GM18507 (cell line): ENCODE measurements at regions not wholly inside any gene's neighbourhood (a gene's known extent, or its start where the extent isn't known, plus 50 kb on each side); places are given as distances from the start of the nearest gene placed in this dataset.

Source experiments
- DNase-seq: peaks from one replicate; pipeline ENCODE4 v3.0.0; 2011; ENCODE audit warnings: low read depth; ENCODE audit not compliant: insufficient read length; ENCODE audit errors: extremely low spot score
- FAIRE-seq: peaks from 2 replicates; lab custom pipeline; 2011; peaks lifted over from hg19 to GRCh38; lab: Jason Lieb, UNC

DNA sequence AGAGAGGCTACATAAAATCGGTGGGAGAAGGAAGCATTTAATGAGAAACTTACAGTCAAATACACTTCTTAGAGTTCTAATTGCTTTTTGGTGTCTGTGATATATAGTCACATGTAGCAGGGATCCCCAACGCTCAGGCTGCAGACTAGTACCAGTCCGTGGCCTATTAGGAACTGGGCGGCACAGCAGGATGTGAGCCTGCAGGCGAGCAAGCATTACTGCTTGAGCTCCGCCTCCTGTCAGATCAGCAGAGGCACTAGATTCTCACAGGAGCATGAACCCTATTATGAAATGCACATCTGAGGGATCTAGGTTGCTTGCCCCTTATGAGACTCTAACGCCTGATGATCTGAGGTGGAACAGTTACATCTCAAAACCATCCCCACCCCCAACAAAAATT, 158.5 kb downstream of the TANC2 start:
- FAIRE-seq (no peak), DNase-seq (no peak)

- DNase-seq (no peak), FAIRE-seq (no peak)
Observed at GRCh38 chr17:63124958-63125357, 158.9 kb downstream of the TANC2 start.

DNA sequence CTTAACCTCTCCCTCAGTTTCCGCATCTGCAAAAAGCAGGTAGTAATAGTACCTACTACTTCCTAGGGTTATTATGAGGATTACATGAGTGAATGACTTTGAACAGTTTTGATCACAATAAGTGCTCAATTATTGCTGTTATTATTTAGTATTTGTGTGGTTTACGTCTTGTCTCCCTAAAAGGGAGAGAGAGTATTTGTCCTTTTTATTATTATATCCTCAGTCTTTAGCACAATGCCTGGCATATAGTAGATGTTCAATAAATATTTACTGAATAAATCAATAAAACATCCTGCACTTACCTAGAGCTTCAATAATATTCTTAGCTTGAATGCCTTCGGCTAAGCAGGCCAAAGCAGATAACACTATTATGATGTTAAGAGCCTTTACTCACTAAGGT, 160.0 kb downstream of the TANC2 start:
- FAIRE-seq (no peak), DNase-seq (no peak)

- DNase-seq (no peak), FAIRE-seq (no peak)
Observed at GRCh38 chr17:63126607-63127006, 160.6 kb downstream of the TANC2 start.

GRCh38 chr17:63132459-63132911, 166.4 kb downstream of the TANC2 start:
- no peak for FAIRE-seq

DNA sequence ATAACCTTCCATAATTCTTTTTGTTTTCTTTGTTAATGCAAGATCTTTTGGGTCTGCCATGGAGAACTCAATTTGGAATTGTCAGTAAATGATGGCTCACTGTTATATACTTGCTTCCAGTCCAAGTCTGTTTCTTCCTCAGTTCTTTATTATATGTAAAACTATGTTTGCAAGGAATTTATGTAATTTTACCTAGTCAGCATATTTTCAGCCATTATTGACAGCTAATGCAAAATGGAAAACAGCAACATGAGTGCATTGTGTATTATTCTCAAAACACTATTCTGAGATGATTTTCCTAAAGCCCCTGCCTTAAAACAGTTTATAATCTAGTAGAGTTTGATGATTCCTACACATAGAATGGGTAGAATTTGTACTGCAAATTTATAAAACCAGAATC, 167.5 kb downstream of the TANC2 start:
- FAIRE-seq: no peak
- DNase-seq: no peak

More at GRCh38 chr17:63132459-63132911, 166.4 kb downstream of the TANC2 start:
- DNase-seq: no peak

DNA sequence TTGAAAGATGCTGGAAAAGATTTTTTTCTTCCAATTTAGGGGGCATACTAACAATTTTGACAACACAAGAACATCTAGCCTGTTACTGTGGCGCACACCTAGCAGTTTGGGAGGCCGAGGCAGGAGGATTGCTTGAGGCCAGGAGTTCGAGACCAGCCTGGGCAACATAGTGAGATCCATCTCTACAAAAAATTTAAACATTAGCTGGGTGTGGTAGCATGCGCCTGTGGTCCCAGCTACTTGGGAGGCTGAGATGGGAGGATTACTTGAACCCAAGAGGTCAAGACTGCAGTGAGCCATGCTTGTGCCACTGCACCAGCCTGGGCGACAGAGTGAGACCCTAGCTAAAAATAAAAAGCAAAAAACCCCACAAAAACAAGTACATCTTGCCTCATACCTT, 168.8 kb downstream of the TANC2 start:
- FAIRE-seq (no peak), DNase-seq (no peak)

DNA sequence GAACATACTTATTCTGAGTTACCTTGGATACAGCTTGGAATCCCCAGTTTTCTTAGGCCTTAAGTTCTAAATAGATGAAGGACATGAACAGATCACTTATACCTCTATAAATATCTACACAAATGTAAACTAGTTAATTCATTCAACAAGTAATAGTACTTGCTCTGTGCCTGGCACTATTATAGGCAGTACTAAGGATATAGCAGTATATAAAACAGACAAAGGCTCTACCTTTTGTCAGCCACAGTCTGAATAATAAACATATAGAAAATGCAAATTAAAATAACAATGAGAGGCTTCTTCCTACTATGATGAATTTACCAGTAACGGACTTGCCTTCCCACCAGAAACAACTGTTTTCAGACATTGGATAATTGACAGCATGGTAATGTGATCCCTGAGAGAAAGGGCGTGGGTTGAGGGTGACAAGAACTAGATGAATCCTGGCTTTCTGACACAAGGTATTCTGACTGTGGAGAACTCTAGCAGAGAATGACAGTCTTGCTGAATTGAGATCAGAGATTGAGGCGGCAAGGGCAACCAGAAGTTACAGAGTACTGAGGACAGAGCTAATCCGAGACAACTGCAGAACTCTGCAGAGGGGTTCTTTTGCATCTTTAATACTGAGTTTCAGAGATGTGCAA, 170.5 kb downstream of the TANC2 start:
- FAIRE-seq (no peak), DNase-seq (no peak)

- FAIRE-seq (no peak), DNase-seq (no peak)
Observed at GRCh38 chr17:63137163-63137562, 171.1 kb downstream of the TANC2 start.

DNA sequence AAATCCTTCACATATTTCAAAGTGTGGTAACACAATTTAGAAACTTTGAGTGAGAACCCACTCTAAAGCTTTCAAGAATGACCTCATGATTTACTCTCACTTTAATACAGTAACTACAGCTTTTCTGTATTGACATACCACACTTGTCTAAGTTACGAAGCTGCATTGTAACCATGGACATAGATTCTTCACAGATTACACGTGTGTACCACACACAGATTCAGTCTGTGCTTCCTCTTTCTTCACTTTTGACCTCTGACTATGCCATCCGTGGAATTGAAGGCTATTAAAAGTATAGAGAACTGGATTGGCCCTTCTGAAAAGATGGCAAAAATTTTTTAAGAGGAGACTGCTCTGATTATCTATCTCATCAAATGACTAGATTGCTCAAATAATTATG, 172.7 kb downstream of the TANC2 start:
- no peak for FAIRE-seq
- DNase-seq: no peak

- no peak for FAIRE-seq
- no peak for DNase-seq
Observed at GRCh38 chr17:63139356-63139755, 173.3 kb downstream of the TANC2 start.

DNA sequence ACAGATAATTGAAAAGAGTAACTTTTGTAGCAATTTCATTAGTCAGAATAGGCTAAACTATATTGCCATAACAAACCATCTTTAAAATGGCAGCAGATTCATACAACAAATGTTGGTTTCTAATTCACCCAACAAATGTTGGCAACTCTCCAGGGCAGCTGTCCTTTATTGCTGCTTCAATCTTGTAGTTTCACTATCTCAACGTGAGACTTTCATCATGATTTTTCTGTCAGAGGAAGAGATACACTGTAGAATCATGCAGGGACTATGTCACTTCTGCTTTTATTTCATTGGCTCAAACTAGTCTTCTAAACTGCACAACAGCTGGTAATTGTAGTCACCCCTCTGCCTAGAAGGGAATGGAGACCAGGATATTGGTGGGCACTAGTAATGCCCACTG, 174.2 kb downstream of the TANC2 start:
- no peak for FAIRE-seq
- no peak for DNase-seq

DNA sequence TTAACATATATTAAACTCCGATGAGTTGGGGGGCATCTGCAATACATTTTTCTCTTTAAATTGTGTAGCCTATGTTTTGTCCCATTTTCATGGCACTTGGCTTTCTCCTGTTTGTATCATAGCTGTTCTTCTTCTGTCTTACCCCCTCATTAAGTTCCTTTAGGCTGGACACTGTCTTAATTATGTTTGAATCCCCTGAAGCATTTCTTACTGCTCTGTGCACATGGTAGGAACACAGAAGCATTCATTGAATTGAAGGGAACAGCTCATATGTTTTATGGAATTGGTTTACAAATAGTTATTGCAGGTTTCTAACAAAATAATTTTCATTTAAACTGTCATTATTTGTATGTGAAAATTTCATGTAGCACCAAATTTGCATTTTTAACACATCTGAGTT, 176.8 kb downstream of the TANC2 start:
- FAIRE-seq (no peak), DNase-seq (no peak)

GRCh38 chr17:63150490-63150889, 184.5 kb downstream of the TANC2 start:
- DNase-seq (no peak), FAIRE-seq (no peak)

- no peak for FAIRE-seq
- no peak for DNase-seq
Observed at GRCh38 chr17:63150994-63151464, 185.0 kb downstream of the TANC2 start.

DNA sequence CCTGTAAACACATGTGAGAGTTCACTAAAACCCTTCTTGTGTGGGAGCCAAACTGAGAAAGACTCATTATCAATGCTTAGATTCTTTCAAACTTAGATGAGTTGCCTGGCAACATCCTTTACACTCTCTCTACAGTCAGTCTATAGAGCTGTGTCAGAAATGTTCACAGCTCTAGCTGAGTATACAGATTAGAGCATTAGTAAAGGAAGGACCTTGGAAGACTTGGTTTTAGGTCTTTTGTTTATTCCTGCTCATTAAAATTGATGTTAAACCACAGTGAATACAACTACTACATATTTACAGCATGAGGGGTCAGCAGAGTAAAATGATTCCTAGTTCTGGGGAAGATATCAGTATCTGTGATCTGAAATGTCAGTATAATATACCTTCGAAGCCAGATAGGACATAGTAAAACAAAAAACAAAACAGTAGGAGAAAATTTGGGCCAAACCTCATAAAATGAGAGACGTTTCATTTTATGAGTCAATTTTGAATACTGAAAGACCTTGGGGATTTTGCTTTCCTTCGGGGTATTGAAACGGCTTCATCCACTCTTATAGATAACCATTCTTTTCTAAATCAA, 186.0 kb downstream of the TANC2 start:
- DNase-seq (no peak), FAIRE-seq (no peak)

GRCh38 chr17:63153488-63153887, 187.5 kb downstream of the TANC2 start:
- FAIRE-seq: no peak
- DNase-seq: no peak

DNA sequence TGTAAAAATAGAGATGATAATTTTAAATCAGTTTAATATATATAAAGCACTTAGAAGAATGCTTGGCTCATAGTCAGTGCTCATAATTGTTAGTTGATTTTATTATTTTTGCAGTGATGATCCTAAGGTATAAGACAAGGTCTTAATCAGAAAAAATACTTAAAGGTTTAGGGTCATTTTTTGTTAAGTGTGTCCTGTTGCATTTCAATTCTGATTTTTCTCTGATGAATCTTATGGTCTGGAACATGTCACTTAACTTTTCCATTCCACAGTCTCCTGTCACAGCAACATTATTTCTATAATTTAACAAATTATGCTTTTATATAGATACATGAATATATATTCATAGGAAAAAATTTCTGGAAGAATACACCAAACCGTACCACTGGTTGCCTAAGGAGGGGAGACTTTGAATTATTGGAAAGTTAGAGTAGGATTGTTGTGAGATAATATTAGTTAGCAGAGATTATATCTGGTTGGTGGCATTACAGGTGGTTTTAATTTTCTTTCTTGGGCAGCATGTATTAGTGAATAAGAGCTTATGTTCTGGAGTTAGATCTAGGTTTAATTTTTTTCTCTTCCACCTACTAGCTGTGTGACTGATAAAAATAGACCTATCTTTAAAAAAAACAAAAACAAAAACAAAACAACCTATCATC, 188.7 kb downstream of the TANC2 start:
- DNase-seq (no peak), FAIRE-seq (no peak)

DNA sequence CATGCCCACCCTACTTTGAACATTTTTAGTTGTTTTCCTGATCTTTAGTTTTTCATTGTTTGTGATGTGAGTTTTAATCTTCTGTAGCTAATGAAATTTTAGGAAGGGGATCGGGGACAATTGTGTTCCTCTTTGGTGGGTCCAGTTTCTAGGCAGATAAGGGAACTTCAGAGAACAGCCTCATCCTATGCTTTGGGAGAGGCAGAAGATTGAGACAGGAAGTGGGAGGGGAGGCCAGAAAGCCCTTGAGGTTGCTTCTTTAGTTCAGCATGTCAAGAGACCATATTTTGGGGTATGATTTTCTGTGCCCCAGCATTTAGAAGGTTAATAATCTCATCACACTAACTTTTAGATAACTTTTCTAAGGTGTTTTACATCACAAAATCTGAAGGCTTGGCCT, 191.0 kb downstream of the TANC2 start:
- FAIRE-seq (no peak), DNase-seq (no peak)

DNA sequence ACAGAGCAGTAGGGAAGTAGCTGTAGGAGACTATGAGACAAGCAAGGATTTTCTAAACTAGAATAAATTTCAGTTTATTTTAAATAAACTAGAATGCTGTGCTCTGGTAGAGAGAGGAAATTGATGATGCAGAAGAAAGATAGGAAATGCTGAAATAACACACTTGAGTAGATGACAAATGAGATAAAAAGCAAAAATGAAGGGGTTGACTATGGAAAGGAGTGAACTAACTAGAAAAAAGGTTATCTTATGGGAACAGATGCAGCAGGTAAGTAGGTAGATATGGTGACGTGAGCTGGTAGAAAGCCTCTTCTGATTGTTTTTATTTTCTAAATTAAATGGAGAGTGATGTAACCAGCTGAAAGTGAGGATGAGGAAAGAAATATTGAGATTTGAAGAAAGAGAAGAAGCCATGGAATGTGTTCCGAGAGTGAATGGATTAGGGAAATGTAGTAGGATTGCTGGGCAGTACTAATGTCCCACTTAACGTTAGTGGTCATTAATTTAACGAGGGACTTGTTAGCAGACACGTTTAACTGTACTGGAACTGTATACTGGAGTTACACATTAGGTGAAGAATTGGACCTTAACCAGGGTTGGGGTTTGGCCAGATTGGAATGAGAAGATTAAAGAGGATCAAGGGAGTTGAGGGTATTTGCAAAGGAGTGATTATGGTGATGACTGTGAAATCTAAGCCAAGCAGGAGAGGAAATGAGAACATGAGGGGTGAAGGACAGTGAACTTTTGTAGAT, 196.5 kb downstream of the TANC2 start:
- FAIRE-seq: no peak
- DNase-seq: no peak
